ENCODE measurements at regions not wholly inside any gene's neighbourhood (a gene's known extent, or its start where the extent isn't known, plus 50 kb on each side); places are given as distances from the start of the nearest gene placed in this dataset.

DNA sequence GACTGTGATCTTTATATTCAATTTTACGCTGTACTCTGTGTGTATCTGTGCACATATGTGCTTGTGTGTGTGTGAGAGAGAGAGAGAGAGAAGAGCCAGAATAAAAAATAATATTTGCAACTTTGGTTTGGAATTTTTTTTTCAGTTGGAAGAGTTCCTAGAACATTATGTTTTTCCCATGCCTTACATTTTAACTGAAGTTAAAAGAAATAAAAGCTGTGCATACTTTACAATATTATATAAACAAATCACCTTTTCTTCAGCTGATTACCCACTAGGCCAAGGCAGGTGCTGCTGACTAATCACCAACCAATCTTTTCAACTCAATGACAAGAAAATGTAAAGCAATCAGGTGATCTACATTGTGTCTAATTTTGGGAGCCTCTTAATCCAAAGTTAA is 366.3 kb downstream of the NYAP2 start:
- in situ Hi-C loops (cut with HindIII; ENCODE audit: low pct_unique_long_range_greater_than_20kb, low sequenced_read_pairs) = no loop called here
- Histone ChIP-seq H3K9me3 (ENCODE audit: control insufficient read depth, insufficient read depth, low read depth, low read length) (no peaks in the 10 kb centered on the region), H3K36me3 (ENCODE audit: control insufficient read depth, insufficient read depth, low read length) (no peaks in the 10 kb centered on the region), H3K27me3 (ENCODE audit: control insufficient read depth, insufficient read depth, low read length) (no peaks in the 10 kb centered on the region), H3K27ac (ENCODE audit: low read length) (no peak overlapping the region), H3K4me3 (ENCODE audit: low read depth in 2 of 2, low read length in 2 of 2) (no peak overlapping the region), H3K4me1 (ENCODE audit: control insufficient read depth, insufficient read depth, low read length) (no peaks in the 10 kb centered on the region)
- intact Hi-C loops (cut with micrococcal nuclease; ENCODE audit: unreplicated experiment) = no loop called here
- DNase-seq (ENCODE audit: low read depth, low spot score) (no peak), ATAC-seq (no peak)
- no peak for TF ChIP-seq SIN3A (IDR thresholded peaks at IDR 0.05; ENCODE audit: borderline replicate concordance, insufficient read depth, low read depth, low read length)
- no TSS peak for BruUV-seq (replicated peaks)
- CTCF ChIA-PET = no interaction called here
- POLR2A ChIA-PET = no interaction called here

DNA sequence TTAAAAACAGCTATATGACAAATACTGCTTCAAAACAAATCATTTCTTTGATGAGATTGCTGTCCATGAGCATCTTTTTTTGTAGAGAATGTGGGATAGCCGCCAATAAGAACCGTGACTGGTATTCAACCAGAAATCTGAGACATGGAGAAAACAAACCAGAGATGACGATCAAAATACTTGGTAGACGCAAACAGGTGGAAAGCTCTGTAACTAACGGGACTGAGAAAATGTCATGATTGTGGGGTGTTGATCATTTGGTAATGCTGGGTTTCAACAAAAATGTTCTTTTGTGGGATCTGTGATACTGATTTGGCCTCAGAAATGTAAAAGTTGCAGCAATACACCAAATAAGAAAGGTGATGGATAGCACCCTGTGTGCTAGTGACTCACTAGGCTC is 364.8 kb downstream of the NYAP2 start:
- Histone ChIP-seq H3K27ac (ENCODE audit: low read length) (no peak overlapping the region), H3K27me3 (ENCODE audit: control insufficient read depth, insufficient read depth, low read length) (no peaks in the 10 kb centered on the region), H3K36me3 (ENCODE audit: control insufficient read depth, insufficient read depth, low read length) (no peaks in the 10 kb centered on the region), H3K4me1 (ENCODE audit: control insufficient read depth, insufficient read depth, low read length) (no peaks in the 10 kb centered on the region), H3K4me3 (ENCODE audit: low read depth in 2 of 2, low read length in 2 of 2) (no peak overlapping the region), H3K9me3 (ENCODE audit: control insufficient read depth, insufficient read depth, low read depth, low read length) (no peaks in the 10 kb centered on the region)
- no TSS peak for BruUV-seq (replicated peaks)
- intact Hi-C loops (cut with micrococcal nuclease; ENCODE audit: unreplicated experiment) = no loop called here
- in situ Hi-C loops (cut with HindIII; ENCODE audit: low pct_unique_long_range_greater_than_20kb, low sequenced_read_pairs) = no loop called here
- no peak for TF ChIP-seq TCF7L2 (IDR thresholded peaks at IDR 0.05; ENCODE audit: low read depth, low read length)
- TF ChIP-seq POLR2AphosphoS5 (IDR thresholded peaks at IDR 0.05; ENCODE audit: low read depth, low read length) = no peak
- no peak for TF ChIP-seq SIN3A (IDR thresholded peaks at IDR 0.05; ENCODE audit: borderline replicate concordance, insufficient read depth, low read depth, low read length)
- TF ChIP-seq, protein P1, sequence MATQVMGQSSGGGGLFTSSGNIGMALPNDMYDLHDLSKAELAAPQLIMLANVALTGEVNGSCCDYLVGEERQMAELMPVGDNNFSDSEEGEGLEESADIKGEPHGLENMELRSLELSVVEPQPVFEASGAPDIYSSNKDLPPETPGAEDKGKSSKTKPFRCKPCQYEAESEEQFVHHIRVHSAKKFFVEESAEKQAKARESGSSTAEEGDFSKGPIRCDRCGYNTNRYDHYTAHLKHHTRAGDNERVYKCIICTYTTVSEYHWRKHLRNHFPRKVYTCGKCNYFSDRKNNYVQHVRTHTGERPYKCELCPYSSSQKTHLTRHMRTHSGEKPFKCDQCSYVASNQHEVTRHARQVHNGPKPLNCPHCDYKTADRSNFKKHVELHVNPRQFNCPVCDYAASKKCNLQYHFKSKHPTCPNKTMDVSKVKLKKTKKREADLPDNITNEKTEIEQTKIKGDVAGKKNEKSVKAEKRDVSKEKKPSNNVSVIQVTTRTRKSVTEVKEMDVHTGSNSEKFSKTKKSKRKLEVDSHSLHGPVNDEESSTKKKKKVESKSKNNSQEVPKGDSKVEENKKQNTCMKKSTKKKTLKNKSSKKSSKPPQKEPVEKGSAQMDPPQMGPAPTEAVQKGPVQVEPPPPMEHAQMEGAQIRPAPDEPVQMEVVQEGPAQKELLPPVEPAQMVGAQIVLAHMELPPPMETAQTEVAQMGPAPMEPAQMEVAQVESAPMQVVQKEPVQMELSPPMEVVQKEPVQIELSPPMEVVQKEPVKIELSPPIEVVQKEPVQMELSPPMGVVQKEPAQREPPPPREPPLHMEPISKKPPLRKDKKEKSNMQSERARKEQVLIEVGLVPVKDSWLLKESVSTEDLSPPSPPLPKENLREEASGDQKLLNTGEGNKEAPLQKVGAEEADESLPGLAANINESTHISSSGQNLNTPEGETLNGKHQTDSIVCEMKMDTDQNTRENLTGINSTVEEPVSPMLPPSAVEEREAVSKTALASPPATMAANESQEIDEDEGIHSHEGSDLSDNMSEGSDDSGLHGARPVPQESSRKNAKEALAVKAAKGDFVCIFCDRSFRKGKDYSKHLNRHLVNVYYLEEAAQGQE (IDR thresholded peaks at IDR 0.05; ENCODE audit: insufficient read depth in 1 of 2, low read depth in 2 of 2, low read length in 1 of 2) = no peak
- ChIA-PET CTCF (no interaction called here), POLR2A (no interaction called here)
- ATAC-seq (no peak), DNase-seq (ENCODE audit: low read depth, low spot score) (no peak)

DNA sequence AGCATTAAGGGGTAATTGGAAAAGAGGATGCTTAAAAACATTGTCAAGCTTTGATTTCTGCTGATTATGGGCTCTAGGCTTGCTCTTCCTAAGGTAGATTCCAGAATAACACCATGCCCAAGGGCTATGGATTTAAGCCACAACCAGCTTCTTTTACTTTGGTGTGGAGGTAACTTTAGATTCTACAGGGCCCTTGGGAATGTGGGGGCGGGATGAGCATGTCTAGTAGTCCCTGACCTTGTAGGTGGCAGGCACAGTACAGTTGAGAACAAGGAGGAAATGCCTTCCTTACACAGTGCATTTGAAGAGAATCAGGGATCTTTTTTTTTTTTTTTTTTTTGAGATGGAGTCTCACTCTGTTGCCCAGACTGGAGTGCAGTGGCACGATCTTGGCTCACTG is 364.2 kb downstream of the NYAP2 start:
- ATAC-seq (no peak), DNase-seq (ENCODE audit: low read depth, low spot score) (no peak)
- no peak overlapping the region for H3K27ac ChIP-seq (ENCODE audit: low read length)
- CTCF ChIA-PET = no interaction called here
- no peaks in the 10 kb centered on the region for H3K4me1 ChIP-seq (ENCODE audit: control insufficient read depth, insufficient read depth, low read length)
- intact Hi-C loops (cut with micrococcal nuclease; ENCODE audit: unreplicated experiment) (no loop called here), in situ Hi-C loops (cut with HindIII; ENCODE audit: low pct_unique_long_range_greater_than_20kb, low sequenced_read_pairs) (no loop called here)
- TF ChIP-seq, protein P1 (IDR thresholded peaks at IDR 0.05; ENCODE audit: insufficient read depth in 1 of 2, low read depth in 2 of 2, low read length in 1 of 2) = no peak
- TF ChIP-seq SIN3A (IDR thresholded peaks at IDR 0.05; ENCODE audit: borderline replicate concordance, insufficient read depth, low read depth, low read length) (no peak), TCF7L2 (IDR thresholded peaks at IDR 0.05; ENCODE audit: low read depth, low read length) (no peak), POLR2AphosphoS5 (IDR thresholded peaks at IDR 0.05; ENCODE audit: low read depth, low read length) (no peak)
- TF ChIP-seq, protein P2, sequence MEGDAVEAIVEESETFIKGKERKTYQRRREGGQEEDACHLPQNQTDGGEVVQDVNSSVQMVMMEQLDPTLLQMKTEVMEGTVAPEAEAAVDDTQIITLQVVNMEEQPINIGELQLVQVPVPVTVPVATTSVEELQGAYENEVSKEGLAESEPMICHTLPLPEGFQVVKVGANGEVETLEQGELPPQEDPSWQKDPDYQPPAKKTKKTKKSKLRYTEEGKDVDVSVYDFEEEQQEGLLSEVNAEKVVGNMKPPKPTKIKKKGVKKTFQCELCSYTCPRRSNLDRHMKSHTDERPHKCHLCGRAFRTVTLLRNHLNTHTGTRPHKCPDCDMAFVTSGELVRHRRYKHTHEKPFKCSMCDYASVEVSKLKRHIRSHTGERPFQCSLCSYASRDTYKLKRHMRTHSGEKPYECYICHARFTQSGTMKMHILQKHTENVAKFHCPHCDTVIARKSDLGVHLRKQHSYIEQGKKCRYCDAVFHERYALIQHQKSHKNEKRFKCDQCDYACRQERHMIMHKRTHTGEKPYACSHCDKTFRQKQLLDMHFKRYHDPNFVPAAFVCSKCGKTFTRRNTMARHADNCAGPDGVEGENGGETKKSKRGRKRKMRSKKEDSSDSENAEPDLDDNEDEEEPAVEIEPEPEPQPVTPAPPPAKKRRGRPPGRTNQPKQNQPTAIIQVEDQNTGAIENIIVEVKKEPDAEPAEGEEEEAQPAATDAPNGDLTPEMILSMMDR (IDR thresholded peaks at IDR 0.05) = no peak
- no peaks in the 10 kb centered on the region for H3K36me3 ChIP-seq (ENCODE audit: control insufficient read depth, insufficient read depth, low read length)
- no peaks in the 10 kb centered on the region for H3K27me3 ChIP-seq (ENCODE audit: control insufficient read depth, insufficient read depth, low read length)
- no peaks in the 10 kb centered on the region for H3K9me3 ChIP-seq (ENCODE audit: control insufficient read depth, insufficient read depth, low read depth, low read length)
- POLR2A ChIA-PET = no interaction called here
- BruUV-seq (replicated peaks) = no TSS peak
- H3K4me3 ChIP-seq (ENCODE audit: low read depth in 2 of 2, low read length in 2 of 2) = no peak overlapping the region

All from Panc1 (cell line).